ENCODE measurements at regions not wholly inside any gene's neighbourhood (a gene's known extent, or its start where the extent isn't known, plus 50 kb on each side); places are given as distances from the start of the nearest gene placed in this dataset.

- no peak for DNase-seq (ENCODE audit: extremely low spot score)
- CTCF ChIA-PET = no interaction called here
- TF ChIP-seq TARDBP (IDR thresholded peaks at IDR 0.05) = no peak
- TF ChIP-seq ZNF384 (IDR thresholded peaks at IDR 0.05) = no peak
- no peak for TF ChIP-seq SUZ12 (IDR thresholded peaks at IDR 0.05)
- TF ChIP-seq NFRKB (IDR thresholded peaks at IDR 0.05) = no peak
- no peak for TF ChIP-seq BHLHE40 (IDR thresholded peaks at IDR 0.05; ENCODE audit: borderline replicate concordance)
- POLR2A ChIA-PET = no interaction called here
Observed at GRCh38 chr4:108301545-108302251, 133.0 kb upstream of the LEF1 start.

- ChIA-PET POLR2A (no interaction called here), CTCF (no interaction called here)
- TF ChIP-seq TARDBP (IDR thresholded peaks at IDR 0.05) (no peak), HDGF (IDR thresholded peaks at IDR 0.05; ENCODE audit: borderline replicate concordance) (no peak), PKNOX1 (IDR thresholded peaks at IDR 0.05) (no peak), L3MBTL2 (conservative IDR thresholded peaks at IDR 0.05) (no peak), ELF4 (IDR thresholded peaks at IDR 0.05) (no peak), LEF1 (IDR thresholded peaks at IDR 0.05; ENCODE audit: borderline replicate concordance) (no peak), FOXM1 (IDR thresholded peaks at IDR 0.05; ENCODE audit: borderline replicate concordance) (no peak), FOXK2 (IDR thresholded peaks at IDR 0.05) (no peak), ARNT (IDR thresholded peaks at IDR 0.05) (no peak), ZNF384 (IDR thresholded peaks at IDR 0.05) (no peak), SP1 (IDR thresholded peaks at IDR 0.05) (no peak), BHLHE40 (IDR thresholded peaks at IDR 0.05; ENCODE audit: borderline replicate concordance) (no peak), NFRKB (IDR thresholded peaks at IDR 0.05) (no peak), CTBP1 (IDR thresholded peaks at IDR 0.05; ENCODE audit: borderline replicate concordance) (no peak), SUZ12 (IDR thresholded peaks at IDR 0.05) (no peak), FOXA1 (IDR thresholded peaks at IDR 0.05) (no peak)
- no peak for DNase-seq (ENCODE audit: extremely low spot score)
Observed at GRCh38 chr4:108297605-108298004, 128.9 kb upstream of the LEF1 start.

- ChIA-PET POLR2A (no interaction called here), CTCF (no interaction called here)
- DNase-seq (ENCODE audit: extremely low spot score) = no peak
- TF ChIP-seq BHLHE40 (IDR thresholded peaks at IDR 0.05; ENCODE audit: borderline replicate concordance) = no peak
Observed at GRCh38 chr4:108292229-108292628, 123.5 kb upstream of the LEF1 start.

- DNase-seq (ENCODE audit: extremely low spot score) = no peak
- TF ChIP-seq FOXM1 (IDR thresholded peaks at IDR 0.05; ENCODE audit: borderline replicate concordance) = no peak
- no peak for TF ChIP-seq LEF1 (IDR thresholded peaks at IDR 0.05; ENCODE audit: borderline replicate concordance)
- TF ChIP-seq ELF4 (IDR thresholded peaks at IDR 0.05) = no peak
- no peak for TF ChIP-seq FOXA1 (IDR thresholded peaks at IDR 0.05)
- no peak for TF ChIP-seq ARNT (IDR thresholded peaks at IDR 0.05)
- TF ChIP-seq TARDBP (IDR thresholded peaks at IDR 0.05) = no peak
- no peak for TF ChIP-seq ZNF384 (IDR thresholded peaks at IDR 0.05)
- no peak for TF ChIP-seq SUZ12 (IDR thresholded peaks at IDR 0.05)
- TF ChIP-seq BHLHE40 (IDR thresholded peaks at IDR 0.05; ENCODE audit: borderline replicate concordance) = no peak
- no peak for TF ChIP-seq FOXK2 (IDR thresholded peaks at IDR 0.05)
- no peak for TF ChIP-seq NFRKB (IDR thresholded peaks at IDR 0.05)
- no peak for TF ChIP-seq HDGF (IDR thresholded peaks at IDR 0.05; ENCODE audit: borderline replicate concordance)
- TF ChIP-seq L3MBTL2 (conservative IDR thresholded peaks at IDR 0.05) = no peak
- no peak for TF ChIP-seq PKNOX1 (IDR thresholded peaks at IDR 0.05)
- TF ChIP-seq CTBP1 (IDR thresholded peaks at IDR 0.05; ENCODE audit: borderline replicate concordance) = no peak
- no peak for TF ChIP-seq SP1 (IDR thresholded peaks at IDR 0.05)
- ChIA-PET POLR2A (no interaction called here), CTCF (no interaction called here)
Observed at GRCh38 chr4:108291137-108291536, 122.4 kb upstream of the LEF1 start.

GRCh38 chr4:108287834-108288413 is 119.2 kb upstream of the LEF1 start:
- TF ChIP-seq SP1 (IDR thresholded peaks at IDR 0.05) = no peak
- peak; percentile 73 for TF ChIP-seq PKNOX1 (IDR thresholded peaks at IDR 0.05)
- no peak for DNase-seq (ENCODE audit: extremely low spot score)
- POLR2A ChIA-PET = no interaction called here
- CTCF ChIA-PET = no interaction called here

- ChIA-PET CTCF (no interaction called here), POLR2A (no interaction called here)
- no peak for DNase-seq (ENCODE audit: extremely low spot score)
- TF ChIP-seq NFRKB (IDR thresholded peaks at IDR 0.05) = no peak
- TF ChIP-seq HDGF (IDR thresholded peaks at IDR 0.05; ENCODE audit: borderline replicate concordance) = no peak
- no peak for TF ChIP-seq ELF4 (IDR thresholded peaks at IDR 0.05)
- no peak for TF ChIP-seq TARDBP (IDR thresholded peaks at IDR 0.05)
- no peak for TF ChIP-seq PKNOX1 (IDR thresholded peaks at IDR 0.05)
- no peak for TF ChIP-seq ARNT (IDR thresholded peaks at IDR 0.05)
- no peak for TF ChIP-seq SUZ12 (IDR thresholded peaks at IDR 0.05)
- no peak for TF ChIP-seq ZNF384 (IDR thresholded peaks at IDR 0.05)
- TF ChIP-seq FOXK2 (IDR thresholded peaks at IDR 0.05) = no peak
- TF ChIP-seq FOXM1 (IDR thresholded peaks at IDR 0.05; ENCODE audit: borderline replicate concordance) = no peak
- TF ChIP-seq LEF1 (IDR thresholded peaks at IDR 0.05; ENCODE audit: borderline replicate concordance) = no peak
- no peak for TF ChIP-seq CTBP1 (IDR thresholded peaks at IDR 0.05; ENCODE audit: borderline replicate concordance)
- no peak for TF ChIP-seq BHLHE40 (IDR thresholded peaks at IDR 0.05; ENCODE audit: borderline replicate concordance)
- no peak for TF ChIP-seq FOXA1 (IDR thresholded peaks at IDR 0.05)
Observed at GRCh38 chr4:108280072-108280471, 111.3 kb upstream of the LEF1 start.
